ENCODE measurements at regions not wholly inside any gene's neighbourhood (a gene's known extent, or its start where the extent isn't known, plus 50 kb on each side); places are given as distances from the start of the nearest gene placed in this dataset.

DNA sequence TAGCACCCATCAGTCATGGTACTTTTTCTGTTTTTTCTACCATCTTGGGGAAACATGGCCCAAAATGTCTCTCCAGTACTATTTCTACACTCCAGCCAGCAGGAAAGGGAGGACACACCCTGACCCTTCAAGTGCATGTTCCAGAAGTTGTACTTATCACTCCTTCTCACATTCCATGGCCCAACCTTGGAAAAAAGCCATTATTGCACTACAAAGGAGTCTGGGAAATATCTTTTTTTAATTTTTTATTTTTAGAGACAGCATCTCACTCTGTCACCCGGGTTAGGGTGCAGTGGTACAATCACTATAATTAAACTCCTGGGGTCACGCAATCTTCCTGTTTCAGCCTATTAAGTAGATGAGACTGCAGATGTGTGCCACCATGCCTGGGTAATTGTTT lies 100.0 kb upstream of the PPP2R3A start:
- BruUV-seq (replicated peaks), result no TSS peak
- in situ Hi-C loops (cut with MboI), result no loop called here
- Histone ChIP-seq H3K9me3 (replicated peaks; ENCODE audit: control insufficient read depth, insufficient read depth, low read depth, low read length) (no peaks in the 10 kb centered on the region), H3K27ac (ENCODE audit: extremely low read depth, low read depth, low read length) (no peak overlapping the region), H3K79me2 (ENCODE audit: control insufficient read depth, insufficient read depth, low read length) (no peaks in the 10 kb centered on the region), H3K36me3 (ENCODE audit: control insufficient read depth, insufficient read depth, low read length) (no peaks in the 10 kb centered on the region), H3K9me1 (ENCODE audit: control insufficient read depth, insufficient read depth, low read length) (no peaks in the 10 kb centered on the region), H3K4me1 (replicated peaks in 1 of 2; ENCODE audit: control insufficient read depth in 2 of 2, insufficient read depth in 2 of 2, low read length in 2 of 2) (no peaks in the 10 kb centered on the region), H3K4me3 (no peak overlapping the region), H3K9ac (ENCODE audit: insufficient read depth in 1 of 2, low read depth in 2 of 2, low read length in 2 of 2) (no peak overlapping the region), H3K27me3 (ENCODE audit: control insufficient read depth in 2 of 2, insufficient read depth in 2 of 2, low read length in 2 of 2) (no peaks in the 10 kb centered on the region), H2AFZ (ENCODE audit: low read depth, low read length) (no peak overlapping the region), H3K4me2 (ENCODE audit: insufficient read depth, low read length) (no peak overlapping the region), H4K20me1 (replicated peaks; ENCODE audit: control insufficient read depth, insufficient read depth, low read length) (no peaks in the 10 kb centered on the region)
- intact Hi-C loops (cut with micrococcal nuclease), result no loop called here
- no peak for FAIRE-seq
- no peak for ATAC-seq
- TF ChIP-seq FOXJ2 (tag; IDR thresholded peaks at IDR 0.05), result no peak
- TF ChIP-seq MBD2 (IDR thresholded peaks at IDR 0.05; ENCODE audit: borderline replicate concordance, low read depth), result no peak
- no peak for TF ChIP-seq ZNF263 (CRISPR knock-in tag; IDR thresholded peaks at IDR 0.05; ENCODE audit: borderline replicate concordance)
- TF ChIP-seq, protein P1, sequence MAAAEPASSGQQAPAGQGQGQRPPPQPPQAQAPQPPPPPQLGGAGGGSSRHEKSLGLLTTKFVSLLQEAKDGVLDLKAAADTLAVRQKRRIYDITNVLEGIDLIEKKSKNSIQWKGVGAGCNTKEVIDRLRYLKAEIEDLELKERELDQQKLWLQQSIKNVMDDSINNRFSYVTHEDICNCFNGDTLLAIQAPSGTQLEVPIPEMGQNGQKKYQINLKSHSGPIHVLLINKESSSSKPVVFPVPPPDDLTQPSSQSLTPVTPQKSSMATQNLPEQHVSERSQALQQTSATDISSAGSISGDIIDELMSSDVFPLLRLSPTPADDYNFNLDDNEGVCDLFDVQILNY (CRISPR knock-in tag; IDR thresholded peaks at IDR 0.05), result no peak
- no peak for TF ChIP-seq KLF13 (tag; IDR thresholded peaks at IDR 0.05; ENCODE audit: borderline replicate concordance, low read depth)
- no peak for TF ChIP-seq TGIF2 (CRISPR knock-in tag; IDR thresholded peaks at IDR 0.05)
- no peak for TF ChIP-seq HIVEP1 (CRISPR knock-in tag; IDR thresholded peaks at IDR 0.05)
- TF ChIP-seq PCBP1 (IDR thresholded peaks at IDR 0.05; ENCODE audit: low read depth, low read length, poor library complexity, severe bottlenecking), result no peak
- no peak for TF ChIP-seq KAT7 (CRISPR knock-in tag; IDR thresholded peaks at IDR 0.05; ENCODE audit: borderline replicate concordance)
- TF ChIP-seq, protein P2, sequence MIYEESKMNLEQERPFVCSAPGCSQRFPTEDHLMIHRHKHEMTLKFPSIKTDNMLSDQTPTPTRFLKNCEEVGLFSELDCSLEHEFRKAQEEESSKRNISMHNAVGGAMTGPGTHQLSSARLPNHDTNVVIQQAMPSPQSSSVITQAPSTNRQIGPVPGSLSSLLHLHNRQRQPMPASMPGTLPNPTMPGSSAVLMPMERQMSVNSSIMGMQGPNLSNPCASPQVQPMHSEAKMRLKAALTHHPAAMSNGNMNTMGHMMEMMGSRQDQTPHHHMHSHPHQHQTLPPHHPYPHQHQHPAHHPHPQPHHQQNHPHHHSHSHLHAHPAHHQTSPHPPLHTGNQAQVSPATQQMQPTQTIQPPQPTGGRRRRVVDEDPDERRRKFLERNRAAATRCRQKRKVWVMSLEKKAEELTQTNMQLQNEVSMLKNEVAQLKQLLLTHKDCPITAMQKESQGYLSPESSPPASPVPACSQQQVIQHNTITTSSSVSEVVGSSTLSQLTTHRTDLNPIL (CRISPR knock-in tag; IDR thresholded peaks at IDR 0.05), result no peak
- no peak for TF ChIP-seq SRSF7 (optimal IDR thresholded peaks at IDR 0.05; ENCODE audit: low read depth, low read length)
- TF ChIP-seq TEAD4 (IDR thresholded peaks at IDR 0.05; ENCODE audit: low read length), result no peak
- TF ChIP-seq TEAD4 (CRISPR knock-in tag; IDR thresholded peaks at IDR 0.05; ENCODE audit: borderline replicate concordance), result no peak
- no peak for TF ChIP-seq RNF2 (IDR thresholded peaks at IDR 0.05)
- no peak for TF ChIP-seq PCBP2 (IDR thresholded peaks at IDR 0.05; ENCODE audit: low read depth, low read length, poor library complexity, severe bottlenecking)
- ChIA-PET POLR2A (no interaction called here), CTCF (ENCODE audit: low intra/inter-chr PET ratio) (no interaction called here)
- DNase-seq (ENCODE audit: extremely low read depth in 1 of 4, low spot score in 3 of 4), result no peak
- WGBS (ENCODE audit: insufficient coverage, low coverage, missing lambda C conversion rate), result 0% methylated on average over 2 of the region's 2 CpGs

Measured in K562 (cell line).